T-cell (primary cell): ENCODE measurements at regions not wholly inside any gene's neighbourhood (a gene's known extent, or its start where the extent isn't known, plus 50 kb on each side); places are given as distances from the start of the nearest gene placed in this dataset.
"Not testable (repeated sequence)": the region's sequence is repeated elsewhere in the genome, so short reads cannot be mapped to it uniquely, and the experiment has no call there.

Source experiments
- ATAC-seq, 4 experiments: fragments of 200-7000 bp in 3 of 4; fragments of 150-1000 bp in 1 of 4; cut with Tn5 transposase; replicated peaks in 1 of 4; 1 replicate in 3 of 4; 2 replicates in 1 of 4; pipeline ENCODE4 v1.10.0; 2021; ENCODE audit warnings: moderate library complexity in 3 of 4, mild to moderate bottlenecking in 2 of 4, moderate number of reproducible peaks in 1 of 4
- CTCF ChIA-PET, 2 donors: fragments of 300-600 bp; sonication (Branson Sonifier 250); formaldehyde crosslinking; loops; one replicate each; lab custom pipeline; 2022; ENCODE audit warnings: antibody characterized with exemption in 2 of 2; lab: Charles Lee
- POLR2A ChIA-PET, 2 donors: fragments of 300-600 bp; sonication (Branson Sonifier 250); formaldehyde crosslinking; loops; one replicate each; lab custom pipeline; 2022; ENCODE audit warnings: antibody characterized with exemption in 2 of 2; lab: Charles Lee
- DNase-seq, 35 experiments: peaks; one replicate each; pipeline versions ENCODE4 v3.0.0 to v3.0.0-alpha.2; 2013 to 2023
- H3K27ac ChIP-seq: one replicate; pipeline ENCODE4 v1.5.1; 2013; ENCODE audit warnings: low read length
- H3K27me3 ChIP-seq, 2 experiments: replicated peaks in 1 of 2; 1 replicate in 1 of 2; 2 replicates in 1 of 2; pipeline versions ENCODE4 v1.6.1 to v1.7.0; 2013; ENCODE audit warnings: low read length in 1 of 2, mixed read lengths in 1 of 2; ENCODE audit not compliant: control insufficient read depth in 2 of 2, insufficient read depth in 2 of 2; ENCODE audit errors: extremely low read depth in 1 of 2
- H3K36me3 ChIP-seq, 2 donors: 1 replicate in 1 of 2; 2 replicates in 1 of 2; pipeline versions ENCODE4 v1.6.1 to v1.7.0; 2013; ENCODE audit warnings: low read length in 1 of 2; ENCODE audit not compliant: control insufficient read depth in 2 of 2, insufficient read depth in 1 of 2; ENCODE audit errors: extremely low read depth in 1 of 2
- H3K4me1 ChIP-seq, 2 experiments: 1 replicate in 1 of 2; 2 replicates in 1 of 2; pipeline versions ENCODE4 v1.6.1 to v1.7.0; 2013; ENCODE audit warnings: low read length in 2 of 2, mixed read lengths in 1 of 2; ENCODE audit not compliant: insufficient read depth in 2 of 2, control insufficient read depth in 1 of 2; ENCODE audit errors: extremely low read depth in 1 of 2
- H3K4me3 ChIP-seq, 2 donors: 1 replicate in 1 of 2; 2 replicates in 1 of 2; pipeline versions ENCODE4 v1.5.1 to v1.7.0; 2013; ENCODE audit warnings: mild to moderate bottlenecking in 2 of 2, low read length in 1 of 2, moderate library complexity in 1 of 2; ENCODE audit not compliant: control insufficient read depth in 1 of 2; ENCODE audit errors: extremely low read depth in 1 of 2
- H3K9me3 ChIP-seq: 2 replicates; pipeline ENCODE4 v1.7.0; 2013
- H3K27ac Mint-ChIP-seq, 2 donors: one replicate each; pipeline ENCODE4 v1.8.0; 2020 to 2021; ENCODE audit warnings: mild to moderate bottlenecking in 2 of 2, mixed read lengths in 2 of 2
- H3K27me3 Mint-ChIP-seq, 2 donors: one replicate each; pipeline ENCODE4 v1.8.0; 2021 to 2022; ENCODE audit warnings: mixed read lengths in 2 of 2
- H3K36me3 Mint-ChIP-seq: one replicate; pipeline ENCODE4 v1.8.0; 2021; ENCODE audit warnings: mixed read lengths
- H3K4me1 Mint-ChIP-seq, 3 donors: one replicate each; pipeline ENCODE4 v1.8.0; 2020 to 2022; ENCODE audit warnings: mixed read lengths in 3 of 3, mild to moderate bottlenecking in 1 of 3
- H3K4me3 Mint-ChIP-seq, 3 donors: one replicate each; pipeline ENCODE4 v1.8.0; 2020 to 2022; ENCODE audit warnings: mild to moderate bottlenecking in 3 of 3, mixed read lengths in 3 of 3, moderate library complexity in 3 of 3
- H3K9me3 Mint-ChIP-seq, 3 donors: one replicate each; pipeline ENCODE4 v1.8.0; 2020 to 2022; ENCODE audit warnings: mixed read lengths in 3 of 3
- WGBS: methylation state at CpG from one replicate; pipeline ENCODE4 v1.1.5; 2013; ENCODE audit warnings: missing lambda C conversion rate; ENCODE audit not compliant: insufficient coverage; 5-methylcytosine and 5-hydroxymethylcytosine counted together

DNA sequence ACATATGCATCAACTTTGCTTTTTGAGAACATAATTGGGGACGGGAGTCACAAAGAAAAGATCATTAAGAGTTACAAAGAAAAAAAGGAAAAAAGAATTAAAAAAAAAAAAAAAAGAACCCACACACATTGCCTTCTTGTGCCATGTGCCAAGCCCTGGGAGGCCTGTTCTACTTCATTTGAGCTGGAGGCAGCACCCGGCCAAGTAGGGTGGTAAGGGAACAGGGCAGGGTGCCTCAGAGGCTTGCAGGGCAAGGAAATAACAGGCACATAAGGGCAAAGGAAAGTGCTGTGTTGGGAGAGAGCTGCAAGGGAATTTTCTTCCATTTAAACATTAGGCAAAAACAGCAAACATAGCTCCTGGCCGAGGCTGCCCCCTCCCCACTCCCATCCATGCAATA, 418.0 kb downstream of the TMEM182 start:
- Mint-ChIP-seq H3K27me3 (peaks cover 0 to 3% of the 10 kb centered on the region in 2 donors), H3K9me3 (peaks cover 0 to 7% (median 0%) of the 10 kb centered on the region in 3 donors), H3K36me3 (no peaks in the 10 kb centered on the region), H3K4me1 (no peaks in the 10 kb centered on the region), H3K4me3 (no peak overlapping the region), H3K27ac (no peak overlapping the region)
- no peaks in the 10 kb centered on the region for H3K9me3 ChIP-seq
- H3K27ac ChIP-seq = no peak overlapping the region
- peaks cover 0 to 2% of the 10 kb centered on the region in 2 experiments for H3K27me3 ChIP-seq
- H3K36me3 ChIP-seq = no peaks in the 10 kb centered on the region
- ChIA-PET CTCF (no interaction called here), POLR2A (interaction anchor here in 1 of 2 donors (0.6 kb wide), 1 partner anchor 51 kb away, joined by 3 read pairs; no protein-coding TSS in a partner anchor)
- WGBS = no CpG with 5 or more reads among the region's 3 CpGs
- no peak for DNase-seq
- no peak overlapping the region for H3K4me3 ChIP-seq
- no peak for ATAC-seq
- no peaks in the 10 kb centered on the region for H3K4me1 ChIP-seq

DNA sequence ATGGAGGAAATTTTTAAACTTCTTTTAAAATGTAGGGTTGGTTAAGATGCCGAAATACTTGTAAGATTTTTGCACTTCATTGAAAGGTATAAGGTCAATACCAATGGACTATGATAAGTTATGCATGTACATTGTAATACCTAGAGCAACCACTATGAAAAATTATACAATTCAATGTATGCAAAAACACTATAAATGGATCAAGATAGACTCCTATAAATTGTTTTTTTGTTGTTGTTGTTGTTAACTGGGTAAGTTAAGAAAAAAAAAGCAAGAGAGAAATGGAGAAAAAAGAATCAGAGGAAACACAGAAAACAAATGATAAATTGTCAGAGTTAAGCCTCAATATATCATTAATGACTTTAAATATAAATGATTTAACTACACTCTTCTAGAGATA, 421.2 kb downstream of the TMEM182 start:
- POLR2A ChIA-PET = no interaction called here

DNA sequence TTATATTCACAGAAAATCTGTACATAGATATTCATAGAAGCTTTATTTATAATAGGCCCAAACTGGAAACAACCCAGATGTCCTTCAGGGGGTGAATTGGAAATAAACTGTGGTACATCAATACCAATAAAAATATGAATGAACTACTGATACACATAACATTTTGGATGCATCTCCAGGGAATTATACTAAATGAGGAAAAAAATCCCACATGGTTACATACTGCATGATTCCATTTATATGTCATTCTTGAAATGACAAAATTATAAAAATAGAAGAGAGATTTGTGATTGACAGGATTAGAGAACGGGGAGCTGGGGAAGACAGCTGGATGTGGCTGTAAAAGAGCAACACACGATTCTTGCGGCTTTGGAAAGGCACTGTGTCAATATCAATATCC, 435.0 kb downstream of the TMEM182 start:
- H3K36me3 ChIP-seq = no peaks in the 10 kb centered on the region
- no peaks in the 10 kb centered on the region for H3K4me1 ChIP-seq
- Mint-ChIP-seq H3K36me3 (no peaks in the 10 kb centered on the region), H3K9me3 (peaks cover 10 to 22% (median 16%) of the 10 kb centered on the region in 3 donors), H3K4me3 (no peak overlapping the region), H3K27me3 (no peaks in the 10 kb centered on the region), H3K4me1 (no peaks in the 10 kb centered on the region), H3K27ac (no peak overlapping the region)
- no CpG with 5 or more reads among the region's 3 CpGs for WGBS
- no peaks in the 10 kb centered on the region for H3K27me3 ChIP-seq
- H3K27ac ChIP-seq = no peak overlapping the region
- ATAC-seq = no peak
- DNase-seq = no peak
- ChIA-PET CTCF (no interaction called here), POLR2A (no interaction called here)
- H3K9me3 ChIP-seq = no peaks in the 10 kb centered on the region
- no peak overlapping the region for H3K4me3 ChIP-seq

More for the DNA sequence above, 421.2 kb downstream of the TMEM182 start:
- Mint-ChIP-seq H3K9me3 (peaks cover 0 to 6% (median 0%) of the 10 kb centered on the region in 3 donors), H3K27me3 (no peaks in the 10 kb centered on the region), H3K4me3 (no peak overlapping the region), H3K4me1 (no peaks in the 10 kb centered on the region), H3K36me3 (no peaks in the 10 kb centered on the region), H3K27ac (no peak overlapping the region)
- no peak overlapping the region for H3K27ac ChIP-seq
- ATAC-seq = no peak
- H3K9me3 ChIP-seq = no peaks in the 10 kb centered on the region
- H3K27me3 ChIP-seq = peaks cover 0 to 2% of the 10 kb centered on the region in 2 experiments
- CTCF ChIA-PET = no interaction called here
- no peak overlapping the region for H3K4me3 ChIP-seq
- H3K36me3 ChIP-seq = no peaks in the 10 kb centered on the region
- DNase-seq = no peak
- no CpG with 5 or more reads among the region's 1 CpG for WGBS
- no peaks in the 10 kb centered on the region for H3K4me1 ChIP-seq

DNA sequence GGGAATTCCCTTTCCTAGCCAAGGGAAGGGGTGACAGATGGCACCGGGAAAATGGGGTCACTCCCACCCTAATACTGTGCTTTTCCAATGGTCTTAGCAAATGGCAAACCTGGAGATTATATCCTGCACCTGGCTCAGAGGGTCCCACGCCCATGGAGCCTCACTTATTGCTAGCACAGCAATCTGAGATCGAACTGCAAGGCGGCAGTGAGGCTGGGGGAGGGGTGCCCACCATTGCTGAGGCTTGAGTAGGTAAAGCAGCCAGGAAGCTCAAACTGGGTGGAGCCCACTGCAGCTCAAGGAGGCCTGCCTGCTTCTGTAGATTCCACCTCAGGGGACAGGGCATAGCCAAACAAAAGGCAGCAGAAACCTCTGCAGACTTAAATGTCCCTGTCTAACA, 438.9 kb downstream of the TMEM182 start:
- H3K9me3 Mint-ChIP-seq = peaks cover 5 to 16% (median 7%) of the 10 kb centered on the region in 3 donors
- H3K27ac Mint-ChIP-seq, ATAC-seq, H3K27me3 ChIP-seq, CTCF ChIA-PET, H3K4me3 ChIP-seq, H3K36me3 ChIP-seq, H3K4me1 ChIP-seq, H3K4me3 Mint-ChIP-seq, H3K9me3 ChIP-seq, H3K27ac ChIP-seq, DNase-seq, H3K36me3 Mint-ChIP-seq, H3K27me3 Mint-ChIP-seq, H3K4me1 Mint-ChIP-seq, POLR2A ChIA-PET: not testable (repeated sequence)
- WGBS = 63% methylated on average over 2 of the region's 4 CpGs

DNA sequence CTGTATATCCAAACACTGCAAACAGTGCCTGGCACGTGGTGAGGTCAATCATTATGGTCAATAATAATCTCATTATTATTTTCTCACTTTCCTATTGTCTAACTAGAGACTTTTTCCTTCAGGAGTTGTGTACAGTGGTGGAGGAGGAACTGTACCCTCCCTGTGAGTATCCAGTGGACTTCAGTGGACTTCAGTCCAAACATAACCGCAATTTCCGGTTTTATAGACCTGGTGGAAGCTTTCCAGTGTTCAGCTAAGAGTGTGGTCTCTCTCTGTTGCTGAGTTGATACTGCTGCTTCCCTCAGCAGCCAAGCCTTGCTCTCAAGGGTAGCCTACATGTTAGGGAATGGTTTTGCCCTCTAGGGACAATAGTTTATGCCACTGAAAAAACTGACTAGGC, 447.1 kb downstream of the TMEM182 start:
- POLR2A ChIA-PET = no interaction called here
- DNase-seq (no peak), ATAC-seq (no peak)
- H3K4me3 ChIP-seq = no peak overlapping the region
- no peak overlapping the region for H3K4me3 Mint-ChIP-seq
- H3K27ac Mint-ChIP-seq = no peak overlapping the region
- H3K9me3 ChIP-seq = no peaks in the 10 kb centered on the region
- H3K27me3 ChIP-seq = no peaks in the 10 kb centered on the region
- no peaks in the 10 kb centered on the region for H3K4me1 Mint-ChIP-seq
- H3K4me1 ChIP-seq = no peaks in the 10 kb centered on the region
- no peak overlapping the region for H3K27ac ChIP-seq
- 70% methylated on average over 2 of the region's 3 CpGs for WGBS
- peaks cover 3 to 8% (median 4%) of the 10 kb centered on the region in 3 donors for H3K9me3 Mint-ChIP-seq
- CTCF ChIA-PET = no interaction called here
- H3K36me3 ChIP-seq = no peaks in the 10 kb centered on the region
- no peaks in the 10 kb centered on the region for H3K27me3 Mint-ChIP-seq
- no peaks in the 10 kb centered on the region for H3K36me3 Mint-ChIP-seq

DNA sequence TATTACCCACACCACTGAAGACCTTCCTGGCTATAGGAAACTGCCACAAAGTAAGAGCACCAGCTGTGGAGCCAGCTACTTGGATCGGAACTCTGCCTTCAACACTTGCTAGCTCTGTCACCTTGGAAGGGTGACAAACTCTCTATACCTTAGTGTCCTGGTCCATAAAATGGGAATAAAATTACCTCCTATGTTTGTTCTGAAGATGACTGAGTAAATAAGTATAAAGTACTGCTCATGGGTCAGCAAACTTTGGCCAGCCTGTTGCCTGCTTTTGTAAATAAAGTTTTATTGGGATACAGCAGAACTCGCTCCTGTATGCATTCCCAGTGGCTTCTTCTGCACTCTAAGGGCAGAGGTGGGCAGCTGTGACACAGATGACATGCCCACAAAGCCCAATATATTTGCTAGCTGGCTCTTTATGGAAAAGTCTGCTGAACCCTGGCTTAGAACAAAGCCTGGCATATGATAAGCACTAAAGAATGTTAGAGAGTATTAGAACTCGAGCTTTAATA, 451.3 kb downstream of the TMEM182 start:
- Histone ChIP-seq H3K27me3 (no peaks in the 10 kb centered on the region), H3K27ac (no peak overlapping the region), H3K4me3 (no peak overlapping the region), H3K9me3 (no peaks in the 10 kb centered on the region), H3K36me3 (no peaks in the 10 kb centered on the region), H3K4me1 (no peaks in the 10 kb centered on the region)
- ChIA-PET CTCF (no interaction called here), POLR2A (no interaction called here)
- WGBS = no CpG with 5 or more reads among the region's 3 CpGs
- Mint-ChIP-seq H3K4me1 (no peaks in the 10 kb centered on the region), H3K4me3 (no peak overlapping the region), H3K36me3 (no peaks in the 10 kb centered on the region), H3K27ac (no peak overlapping the region), H3K9me3 (peaks cover 1 to 8% (median 6%) of the 10 kb centered on the region in 3 donors), H3K27me3 (no peaks in the 10 kb centered on the region)
- no peak for ATAC-seq
- no peak for DNase-seq

DNA sequence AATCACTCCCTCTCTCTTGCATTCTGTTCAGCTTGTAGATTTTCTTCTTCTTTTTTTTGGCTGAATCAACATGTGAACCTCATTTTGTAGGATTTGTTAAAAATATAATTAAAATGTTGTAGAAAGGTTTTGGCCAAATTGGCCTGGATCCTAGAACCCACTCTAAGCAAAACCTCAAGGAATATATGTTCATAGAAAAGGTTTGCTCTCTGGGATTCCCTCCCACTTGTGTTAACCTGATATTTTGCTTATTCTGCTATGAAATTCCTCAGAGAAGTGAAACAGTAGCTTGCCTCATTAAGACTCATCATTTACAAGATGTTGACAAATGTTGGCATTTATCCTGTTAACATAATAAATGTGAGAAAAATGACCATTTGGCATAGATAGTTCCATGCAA, 456.7 kb downstream of the TMEM182 start:
- ATAC-seq = no peak
- Mint-ChIP-seq H3K4me3 (no peak overlapping the region), H3K9me3 (peaks cover 0 to 16% (median 8%) of the 10 kb centered on the region in 3 donors)

More for the DNA sequence above, 456.7 kb downstream of the TMEM182 start:
- H3K27me3 ChIP-seq = no peaks in the 10 kb centered on the region
- no peaks in the 10 kb centered on the region for H3K4me1 ChIP-seq
- no peak for DNase-seq
- H3K27ac Mint-ChIP-seq = no peak overlapping the region
- no peaks in the 10 kb centered on the region for H3K27me3 Mint-ChIP-seq
- no peaks in the 10 kb centered on the region for H3K4me1 Mint-ChIP-seq
- no peak overlapping the region for H3K4me3 ChIP-seq
- CTCF ChIA-PET = no interaction called here
- POLR2A ChIA-PET = no interaction called here
- H3K9me3 ChIP-seq = no peaks in the 10 kb centered on the region
- no peak overlapping the region for H3K27ac ChIP-seq
- H3K36me3 ChIP-seq = no peaks in the 10 kb centered on the region
- no peaks in the 10 kb centered on the region for H3K36me3 Mint-ChIP-seq
